Right atrium auricular region (tissue), 2 donors: ENCODE measurements at regions not wholly inside any gene's neighbourhood (a gene's known extent, or its start where the extent isn't known, plus 50 kb on each side); places are given as distances from the start of the nearest gene placed in this dataset.
"Not testable (repeated sequence)": the region's sequence is repeated elsewhere in the genome, so short reads cannot be mapped to it uniquely, and the experiment has no call there.

Experiments
- DNase-seq: peaks from one replicate; pipeline ENCODE4 v3.0.0-alpha.2; 2019; ENCODE audit warnings: low spot score
- H3K27ac ChIP-seq, 2 donors: fragments of 200-600 bp; sonication (generic); 1 replicate in 1 of 2; 2 replicates in 1 of 2; pipeline ENCODE4 v1.5.1; 2016 to 2019
- H3K27me3 ChIP-seq, 2 donors: fragments of 200-600 bp; sonication (generic); one replicate each; pipeline versions ENCODE4 v1.5.1 to v1.6.0; 2017 to 2019
- H3K36me3 ChIP-seq: fragments of 200-600 bp; sonication (generic); one replicate; pipeline ENCODE4 v1.5.1; 2016
- H3K4me1 ChIP-seq, 2 donors: fragments of 200-600 bp; sonication (generic); one replicate each; pipeline versions ENCODE4 v1.5.1 to v1.6.0; 2017 to 2019
- H3K4me3 ChIP-seq, 2 donors: fragments of 200-600 bp; sonication (generic); 1 replicate in 1 of 2; 2 replicates in 1 of 2; pipeline ENCODE4 v1.5.1; 2017 to 2019; ENCODE audit warnings: mild to moderate bottlenecking in 1 of 2, moderate library complexity in 1 of 2
- H3K9me3 ChIP-seq, 2 donors: fragments of 200-600 bp; sonication (generic); one replicate each; pipeline ENCODE4 v1.5.1; 2019
- CTCF ChIP-seq, 2 donors: fragments of 200-600 bp; sonication (generic); IDR thresholded peaks; one replicate each; pipeline ENCODE4 v1.5.1; 2019; ENCODE audit warnings: antibody characterized with exemption in 2 of 2

- Histone ChIP-seq H3K9me3 (no peaks in the 10 kb centered on the region), H3K4me3 (no peak overlapping the region), H3K4me1 (no peaks in the 10 kb centered on the region), H3K36me3 (no peaks in the 10 kb centered on the region), H3K27me3 (no peaks in the 10 kb centered on the region), H3K27ac (no peak overlapping the region)
- TF ChIP-seq CTCF (IDR thresholded peaks at IDR 0.05): no peak
- no peak for DNase-seq
These were observed 120.1 kb upstream of the MYCN start for GRCh38 chr2:15820257-15820566.

GRCh38 chr2:15820927-15821326, 119.4 kb upstream of the MYCN start:
- Histone ChIP-seq H3K9me3 (no peaks in the 10 kb centered on the region), H3K4me3 (no peak overlapping the region), H3K27ac (no peak overlapping the region), H3K27me3 (no peaks in the 10 kb centered on the region), H3K4me1 (no peaks in the 10 kb centered on the region), H3K36me3 (no peaks in the 10 kb centered on the region)
- DNase-seq: no peak
- TF ChIP-seq CTCF (IDR thresholded peaks at IDR 0.05): no peak

GRCh38 chr2:15822151-15823044, 118.0 kb upstream of the MYCN start:
- no peak for DNase-seq
- H3K4me3 ChIP-seq: no peak overlapping the region
- H3K36me3 ChIP-seq: no peaks in the 10 kb centered on the region
- no peaks in the 10 kb centered on the region for H3K27me3 ChIP-seq
- no peaks in the 10 kb centered on the region for H3K4me1 ChIP-seq
- no peaks in the 10 kb centered on the region for H3K9me3 ChIP-seq
- H3K27ac ChIP-seq: no peak overlapping the region
- TF ChIP-seq CTCF (IDR thresholded peaks at IDR 0.05): no peak

GRCh38 chr2:15823459-15824396, 116.6 kb upstream of the MYCN start:
- no peak for DNase-seq
- Histone ChIP-seq H3K36me3 (no peaks in the 10 kb centered on the region), H3K9me3 (no peaks in the 10 kb centered on the region), H3K27ac (no peak overlapping the region), H3K27me3 (no peaks in the 10 kb centered on the region), H3K4me1 (no peaks in the 10 kb centered on the region), H3K4me3 (no peak overlapping the region)
- no peak for TF ChIP-seq CTCF (IDR thresholded peaks at IDR 0.05)

GRCh38 chr2:15824467-15824866, 115.9 kb upstream of the MYCN start:
- not testable (repeated sequence) for H3K9me3 ChIP-seq, DNase-seq, H3K4me1 ChIP-seq, H3K27me3 ChIP-seq, H3K36me3 ChIP-seq, H3K27ac ChIP-seq, H3K4me3 ChIP-seq

GRCh38 chr2:15825276-15825980, 114.9 kb upstream of the MYCN start:
- no peak for TF ChIP-seq CTCF (IDR thresholded peaks at IDR 0.05)
- Histone ChIP-seq H3K36me3 (no peaks in the 10 kb centered on the region), H3K9me3 (no peaks in the 10 kb centered on the region), H3K4me3 (no peak overlapping the region), H3K27me3 (no peaks in the 10 kb centered on the region), H3K27ac (no peak overlapping the region), H3K4me1 (no peaks in the 10 kb centered on the region)
- no peak for DNase-seq
